GM18520 (cell line): ENCODE measurements at regions not wholly inside any gene's neighbourhood (a gene's known extent, or its start where the extent isn't known, plus 50 kb on each side); places are given as distances from the start of the nearest gene placed in this dataset.

Experiments used
- ATAC-seq: cut with Tn5 transposase; IDR thresholded peaks from one replicate; pipeline ENCODE4 v1.9.1; 2021; ENCODE audit not compliant: unreplicated experiment

GRCh38 chr20:50400705-50401586 is 109.2 kb upstream of the PTPN1 start:
- no peak for ATAC-seq

DNA sequence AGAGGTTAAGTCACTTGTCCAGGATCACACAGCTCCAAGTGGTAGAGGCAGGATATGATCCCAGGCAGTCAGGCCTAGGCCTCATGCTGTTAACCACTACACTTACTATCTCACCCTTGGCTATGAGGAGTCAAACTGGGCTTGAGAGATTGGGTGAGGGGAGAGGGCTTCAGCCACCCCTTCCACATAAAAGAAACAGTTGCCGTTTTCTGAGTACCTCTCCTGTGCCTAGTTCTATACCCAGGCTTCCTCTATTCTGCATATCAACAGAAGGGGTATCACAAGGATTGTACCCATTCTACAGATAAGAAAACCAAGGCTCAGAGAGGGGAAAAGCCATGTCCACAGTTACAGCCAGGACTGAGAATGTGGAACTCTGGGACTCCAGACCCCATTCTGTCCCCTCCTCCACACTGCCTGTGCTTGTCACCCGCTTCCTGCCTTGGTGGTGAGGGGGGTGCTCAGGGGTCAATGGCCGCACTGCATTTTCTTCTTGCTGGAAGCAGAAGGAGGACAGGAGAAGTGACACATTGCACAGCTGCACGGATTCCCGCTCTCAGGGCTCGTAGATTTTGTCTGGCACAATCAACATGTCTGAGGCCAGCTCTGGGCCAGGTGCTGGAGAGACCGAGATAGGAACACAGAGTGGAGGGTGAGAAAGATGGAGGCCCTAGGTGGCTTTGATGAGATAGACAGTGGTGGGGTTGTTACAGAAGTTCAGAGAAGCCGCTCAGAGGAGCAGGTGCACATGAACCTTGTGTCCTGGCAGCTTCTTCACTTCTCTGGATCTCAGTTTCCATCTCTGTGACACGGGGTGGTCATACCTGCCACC is 108.4 kb upstream of the PTPN1 start:
- no peak for ATAC-seq

DNA sequence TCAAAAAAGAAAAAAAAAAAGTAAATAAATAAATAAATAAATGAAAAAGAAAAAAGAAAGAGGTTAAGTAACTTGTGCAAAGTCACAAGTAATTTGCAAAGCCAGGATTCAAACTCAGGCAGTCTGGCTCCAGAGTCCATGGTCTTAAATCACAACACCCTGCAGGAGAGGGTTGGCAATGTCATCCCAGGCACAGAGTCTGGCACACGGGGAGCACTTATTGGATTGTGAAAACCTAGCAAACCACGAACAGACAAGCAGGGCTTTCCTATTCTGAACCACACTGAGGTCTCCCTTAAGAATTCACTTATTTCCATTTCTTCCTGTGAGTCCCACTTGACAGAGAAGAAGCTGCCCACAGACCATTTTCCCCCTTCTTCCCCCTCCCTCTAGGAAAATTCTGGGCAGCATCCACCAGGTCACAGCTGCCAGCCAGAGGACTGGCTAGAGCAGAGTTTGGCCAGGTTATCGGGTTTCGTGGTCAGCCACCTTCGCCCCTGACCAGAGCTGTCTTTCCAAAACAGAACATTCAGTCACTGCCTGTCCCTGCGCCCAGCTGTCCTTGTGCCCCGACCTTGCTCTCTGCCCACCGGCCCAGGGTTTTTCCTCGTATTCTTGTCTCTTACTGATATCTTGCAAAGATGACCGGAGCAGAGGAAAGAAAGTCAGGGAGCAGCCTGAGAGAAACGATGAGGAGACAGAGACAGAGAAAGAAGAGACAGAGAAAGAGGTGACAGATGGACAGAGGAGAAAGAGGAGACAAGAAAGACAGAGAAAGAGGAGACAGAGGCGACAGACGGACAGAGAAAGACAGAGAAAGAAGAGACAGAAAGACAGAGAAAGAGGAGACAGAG is 106.4 kb upstream of the PTPN1 start:
- ATAC-seq: no peak

DNA sequence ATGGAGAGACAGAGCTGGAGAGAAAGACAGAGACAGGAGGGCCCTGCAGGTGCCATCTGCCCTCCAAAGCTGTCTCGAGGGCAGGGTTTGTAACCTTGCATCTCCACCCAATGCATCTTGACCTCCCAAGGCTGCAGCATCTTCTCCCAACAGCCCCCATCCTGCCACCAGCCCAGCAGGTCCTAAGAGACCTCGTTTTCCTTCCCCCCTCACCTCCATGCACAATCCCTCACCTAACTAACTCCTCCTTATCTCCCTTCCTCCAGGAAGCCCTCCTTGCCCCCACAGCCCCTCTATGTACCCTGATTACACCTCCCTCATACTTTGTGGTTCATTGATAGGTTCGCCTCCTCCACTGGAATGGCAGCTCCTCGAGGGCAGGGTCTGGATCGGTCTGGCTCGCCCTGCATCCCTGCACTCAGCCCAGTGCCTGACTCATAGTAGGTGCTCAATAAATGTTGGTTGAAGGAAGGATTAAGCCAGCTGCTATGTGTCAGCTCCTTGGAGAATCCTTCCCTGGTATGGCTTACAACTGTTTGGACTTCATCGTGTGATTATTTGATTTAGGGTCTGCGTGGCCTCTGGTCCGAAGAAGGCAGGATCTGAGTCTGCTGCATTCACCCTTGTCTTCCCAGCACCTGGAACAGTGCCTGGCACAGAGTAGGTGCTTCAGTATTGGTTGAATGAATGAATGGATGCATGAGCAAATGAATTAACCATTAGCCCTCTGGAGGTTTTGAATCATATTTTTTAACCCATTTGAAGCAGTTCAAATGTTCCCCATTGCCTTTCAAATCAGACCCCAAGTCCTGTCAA is 105.6 kb upstream of the PTPN1 start:
- ATAC-seq: no peak

- ATAC-seq: no peak
Measured at GRCh38 chr20:50405235-50405914, 104.8 kb upstream of the PTPN1 start.

- no peak for ATAC-seq
Measured at GRCh38 chr20:50405915-50406609, 104.1 kb upstream of the PTPN1 start.

DNA sequence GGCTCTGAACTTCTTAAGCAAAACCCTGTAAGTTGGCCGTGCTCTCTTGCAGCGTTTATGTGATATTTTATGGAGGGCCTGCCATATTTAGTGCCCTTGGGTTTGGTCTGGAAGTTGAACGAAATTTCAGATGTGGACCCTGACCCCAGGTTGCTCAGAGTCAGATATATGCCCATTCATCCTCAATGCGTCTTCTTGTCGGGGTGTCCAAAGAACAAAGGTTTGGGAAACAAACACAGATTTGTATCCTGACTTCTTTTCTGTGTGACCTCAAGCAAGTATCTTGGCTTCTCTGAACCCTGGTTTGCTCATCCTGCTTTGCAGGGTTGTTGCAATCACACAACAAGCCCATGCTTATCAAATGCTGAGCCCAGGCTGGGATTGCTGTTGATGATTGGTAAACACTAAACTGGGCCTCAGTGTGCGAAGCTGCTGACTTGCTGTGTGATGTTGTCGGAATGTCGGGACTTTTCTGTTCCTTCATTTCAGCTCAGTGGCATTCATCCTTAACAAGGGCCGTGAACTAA is 103.5 kb upstream of the PTPN1 start:
- ATAC-seq: no peak

- ATAC-seq: no peak
Measured at GRCh38 chr20:50408526-50409364, 101.4 kb upstream of the PTPN1 start.

- ATAC-seq: no peak
Measured at GRCh38 chr20:50409495-50409894, 100.7 kb upstream of the PTPN1 start.

- no peak for ATAC-seq
Measured at GRCh38 chr20:50410343-50410742, 99.8 kb upstream of the PTPN1 start.

DNA sequence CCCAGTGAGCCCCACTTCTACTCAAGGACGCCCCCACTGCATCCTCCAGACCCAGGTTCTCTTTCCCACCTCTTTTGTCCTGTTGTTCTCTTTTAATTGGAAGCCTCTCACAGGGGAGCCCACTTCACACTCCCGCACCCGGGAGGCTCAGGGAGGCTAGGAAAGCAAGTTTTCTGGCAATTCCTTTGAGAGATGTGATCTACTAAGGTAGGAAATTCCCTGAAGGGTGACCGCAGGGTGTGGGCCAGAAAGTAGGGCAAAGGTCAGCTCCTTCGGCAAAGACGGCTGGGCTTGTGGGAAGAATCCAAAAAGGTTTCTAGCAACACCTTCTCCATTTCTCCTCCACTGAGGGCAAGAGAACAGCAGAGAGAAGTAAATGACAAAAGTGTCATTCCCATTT is 98.1 kb upstream of the PTPN1 start:
- ATAC-seq: no peak

DNA sequence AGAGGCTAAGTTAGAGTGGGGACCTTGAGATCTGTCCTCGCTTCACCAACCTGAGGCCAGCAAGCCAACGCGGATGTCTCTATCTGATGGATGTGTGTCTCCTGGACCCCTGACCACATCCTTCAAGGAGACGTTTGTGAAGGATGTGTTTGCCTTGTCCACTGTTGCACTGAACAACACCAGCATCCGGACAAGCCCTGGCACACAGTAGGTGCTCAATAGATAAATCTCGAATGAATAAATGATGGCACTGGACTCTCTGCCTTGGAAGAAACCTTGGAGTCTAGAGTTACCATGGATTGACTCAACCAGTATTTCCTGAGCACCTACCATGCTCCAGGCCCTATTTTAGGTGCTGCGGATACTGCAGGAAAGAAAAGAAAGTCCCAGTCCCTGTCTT is 97.7 kb upstream of the PTPN1 start:
- ATAC-seq: no peak

- no peak for ATAC-seq
Measured at GRCh38 chr20:50413088-50413500, 97.1 kb upstream of the PTPN1 start.

DNA sequence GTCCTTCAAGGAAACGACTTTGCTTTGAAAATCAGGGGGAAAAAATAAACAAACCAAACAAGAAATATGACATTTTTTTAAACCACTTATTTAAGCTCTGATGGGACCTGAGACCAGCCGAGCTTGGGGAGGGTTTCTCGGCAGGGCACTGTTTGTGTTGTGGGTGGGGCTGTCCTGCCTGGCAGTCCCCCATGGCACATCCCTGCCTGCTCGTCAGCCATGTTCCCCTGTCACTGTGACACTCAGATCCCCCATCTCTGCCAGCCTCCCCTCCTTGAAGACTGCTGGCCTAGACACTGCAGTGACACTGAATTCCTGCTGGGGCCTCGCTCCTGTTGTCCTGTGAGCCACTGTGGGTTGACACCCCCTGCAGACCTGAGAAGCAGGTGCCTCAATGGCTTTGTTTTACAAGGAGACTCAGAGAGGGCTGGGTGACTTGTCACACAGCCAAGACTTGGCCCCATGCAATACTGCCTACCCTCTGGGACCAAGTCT is 95.1 kb upstream of the PTPN1 start:
- no peak for ATAC-seq

DNA sequence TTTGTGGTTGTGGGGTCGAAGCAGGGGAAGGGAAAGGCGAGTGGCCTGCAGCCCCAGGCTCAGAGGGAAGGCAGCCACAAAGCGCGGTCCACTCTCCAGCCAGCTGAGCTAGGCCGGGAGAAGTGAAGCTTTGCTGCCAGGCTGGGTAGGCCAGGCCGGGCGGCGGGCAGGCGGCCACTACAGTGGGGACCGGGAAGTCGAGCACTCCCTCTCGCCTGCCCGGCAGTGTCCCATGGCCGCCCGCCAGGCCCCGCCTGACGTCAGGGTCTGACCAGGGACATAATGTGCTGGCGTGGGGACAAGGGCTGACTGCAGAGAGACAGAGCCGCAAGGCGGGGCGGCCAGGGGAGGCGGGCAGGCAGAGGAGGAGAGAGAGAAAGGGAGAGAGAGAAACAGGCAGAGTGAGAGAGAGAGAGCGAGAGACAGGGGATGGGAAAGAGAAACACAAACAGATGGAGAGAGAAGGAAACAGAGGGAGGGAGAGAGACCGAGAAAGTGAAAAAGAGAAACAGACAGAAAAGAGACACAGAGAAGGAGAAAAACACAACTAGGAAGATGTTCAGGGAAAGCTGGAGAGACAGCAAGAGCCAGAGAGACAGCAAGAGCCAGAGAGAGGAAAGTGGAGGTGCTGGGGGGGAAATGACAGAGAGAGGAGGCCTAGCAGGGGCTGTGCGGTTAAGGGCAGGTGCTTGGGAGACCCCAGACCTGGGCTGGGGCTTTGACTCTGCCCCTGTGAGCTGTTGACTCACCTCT is 94.5 kb upstream of the PTPN1 start:
- ATAC-seq: no peak

DNA sequence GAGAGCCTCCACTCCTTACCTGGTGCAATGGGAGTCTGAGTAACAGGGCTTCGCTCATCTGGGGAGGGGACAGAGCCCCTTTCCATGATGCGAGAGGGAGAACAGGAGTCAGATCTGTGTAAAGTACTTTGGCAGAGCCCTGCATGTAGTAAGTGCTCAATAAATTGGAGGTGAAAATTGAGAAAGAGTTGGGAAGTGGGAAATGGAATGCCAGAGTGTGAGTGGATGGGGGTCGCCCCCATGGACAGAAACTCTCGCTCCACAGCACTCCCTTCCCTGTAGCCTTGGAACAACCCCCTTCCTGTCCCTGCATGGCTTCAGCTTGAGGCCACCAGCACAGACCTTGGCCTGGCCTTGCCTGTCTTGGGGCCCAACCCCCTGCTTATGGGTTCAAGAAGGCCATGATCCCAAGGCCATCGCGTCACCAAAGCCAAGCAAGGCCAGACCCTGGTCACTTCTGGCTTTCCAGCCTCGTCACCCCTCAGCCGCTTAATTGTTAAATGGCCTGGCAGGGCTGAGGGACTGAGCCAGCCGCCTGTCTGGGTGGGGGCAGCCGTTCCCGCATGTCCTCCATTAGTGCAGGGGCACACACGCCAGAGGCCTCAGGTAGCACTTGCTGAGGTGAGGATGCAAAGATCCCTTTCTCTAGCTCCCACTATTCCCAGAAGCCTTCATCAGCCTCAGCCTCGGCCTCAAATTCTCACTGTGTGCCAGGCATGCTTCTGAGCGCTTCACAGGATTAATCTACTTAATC is 93.7 kb upstream of the PTPN1 start:
- no peak for ATAC-seq

- ATAC-seq: no peak
Measured at GRCh38 chr20:50417023-50417329, 93.2 kb upstream of the PTPN1 start.
